ENCODE measurements at regions not wholly inside any gene's neighbourhood (a gene's known extent, or its start where the extent isn't known, plus 50 kb on each side); places are given as distances from the start of the nearest gene placed in this dataset.
"Not testable (repeated sequence)": the region's sequence is repeated elsewhere in the genome, so short reads cannot be mapped to it uniquely, and the experiment has no call there.

- no peak for DNase-seq
- Histone ChIP-seq H3K36me3 (ENCODE audit: control insufficient read depth, insufficient read depth, low read length) (no peaks in the 10 kb centered on the region), H3K27me3 (replicated peaks; ENCODE audit: control insufficient read depth, insufficient read depth, low read length, poor library complexity, severe bottlenecking) (no peaks in the 10 kb centered on the region), H3K4me3 (ENCODE audit: insufficient read depth, low read depth, low read length, poor library complexity, severe bottlenecking) (no peak overlapping the region), H3K4me1 (ENCODE audit: control insufficient read depth, insufficient read depth, low read length, poor library complexity, severe bottlenecking) (no peaks in the 10 kb centered on the region), H3K27ac (ENCODE audit: insufficient read depth, low read length, poor library complexity, severe bottlenecking) (no peak overlapping the region), H3K9me3 (ENCODE audit: control insufficient read depth, low read length) (no peaks in the 10 kb centered on the region)
Measured at GRCh38 chr22:44650806-44651205, 51.2 kb upstream of the PRR5 start.

- Histone ChIP-seq H3K9me3 (ENCODE audit: control insufficient read depth, low read length) (no peaks in the 10 kb centered on the region), H3K27ac (ENCODE audit: insufficient read depth, low read length, poor library complexity, severe bottlenecking) (no peak overlapping the region)
- DNase-seq = no peak
Measured at GRCh38 chr22:44648821-44649565, 53.0 kb upstream of the PRR5 start.

GRCh38 chr22:44648085-44648820, 53.8 kb upstream of the PRR5 start:
- no peak overlapping the region for H3K4me3 ChIP-seq (ENCODE audit: insufficient read depth, low read depth, low read length, poor library complexity, severe bottlenecking)

More at GRCh38 chr22:44648821-44649565, 53.0 kb upstream of the PRR5 start:
- H3K4me3 ChIP-seq (ENCODE audit: insufficient read depth, low read depth, low read length, poor library complexity, severe bottlenecking) = no peak overlapping the region
- H3K4me1 ChIP-seq (ENCODE audit: control insufficient read depth, insufficient read depth, low read length, poor library complexity, severe bottlenecking) = no peaks in the 10 kb centered on the region
- no peaks in the 10 kb centered on the region for H3K27me3 ChIP-seq (replicated peaks; ENCODE audit: control insufficient read depth, insufficient read depth, low read length, poor library complexity, severe bottlenecking)
- H3K36me3 ChIP-seq (ENCODE audit: control insufficient read depth, insufficient read depth, low read length) = no peaks in the 10 kb centered on the region

GRCh38 chr22:44647141-44647540, 54.9 kb upstream of the PRR5 start:
- Histone ChIP-seq H3K4me1 (ENCODE audit: control insufficient read depth, insufficient read depth, low read length, poor library complexity, severe bottlenecking) (no peaks in the 10 kb centered on the region), H3K9me3 (ENCODE audit: control insufficient read depth, low read length) (no peaks in the 10 kb centered on the region), H3K4me3 (ENCODE audit: insufficient read depth, low read depth, low read length, poor library complexity, severe bottlenecking) (no peak overlapping the region), H3K36me3 (ENCODE audit: control insufficient read depth, insufficient read depth, low read length) (no peaks in the 10 kb centered on the region), H3K27ac (ENCODE audit: insufficient read depth, low read length, poor library complexity, severe bottlenecking) (no peak overlapping the region), H3K27me3 (replicated peaks; ENCODE audit: control insufficient read depth, insufficient read depth, low read length, poor library complexity, severe bottlenecking) (no peaks in the 10 kb centered on the region)
- no peak for DNase-seq

More at GRCh38 chr22:44648085-44648820, 53.8 kb upstream of the PRR5 start:
- Histone ChIP-seq H3K36me3 (ENCODE audit: control insufficient read depth, insufficient read depth, low read length) (no peaks in the 10 kb centered on the region), H3K9me3 (ENCODE audit: control insufficient read depth, low read length) (no peaks in the 10 kb centered on the region), H3K27ac (ENCODE audit: insufficient read depth, low read length, poor library complexity, severe bottlenecking) (no peak overlapping the region), H3K4me1 (ENCODE audit: control insufficient read depth, insufficient read depth, low read length, poor library complexity, severe bottlenecking) (no peaks in the 10 kb centered on the region), H3K27me3 (replicated peaks; ENCODE audit: control insufficient read depth, insufficient read depth, low read length, poor library complexity, severe bottlenecking) (no peaks in the 10 kb centered on the region)
- no peak for DNase-seq

GRCh38 chr22:44646668-44647067, 55.3 kb upstream of the PRR5 start:
- H3K27me3 ChIP-seq (replicated peaks; ENCODE audit: control insufficient read depth, insufficient read depth, low read length, poor library complexity, severe bottlenecking) = no peaks in the 10 kb centered on the region
- no peak overlapping the region for H3K4me3 ChIP-seq (ENCODE audit: insufficient read depth, low read depth, low read length, poor library complexity, severe bottlenecking)
- H3K4me1 ChIP-seq (ENCODE audit: control insufficient read depth, insufficient read depth, low read length, poor library complexity, severe bottlenecking) = no peaks in the 10 kb centered on the region

GRCh38 chr22:44646141-44646540, 55.9 kb upstream of the PRR5 start:
- Histone ChIP-seq H3K27ac (ENCODE audit: insufficient read depth, low read length, poor library complexity, severe bottlenecking) (no peak overlapping the region), H3K36me3 (ENCODE audit: control insufficient read depth, insufficient read depth, low read length) (no peaks in the 10 kb centered on the region), H3K27me3 (replicated peaks; ENCODE audit: control insufficient read depth, insufficient read depth, low read length, poor library complexity, severe bottlenecking) (no peaks in the 10 kb centered on the region), H3K4me3 (ENCODE audit: insufficient read depth, low read depth, low read length, poor library complexity, severe bottlenecking) (no peak overlapping the region), H3K9me3 (ENCODE audit: control insufficient read depth, low read length) (no peaks in the 10 kb centered on the region), H3K4me1 (ENCODE audit: control insufficient read depth, insufficient read depth, low read length, poor library complexity, severe bottlenecking) (no peaks in the 10 kb centered on the region)
- no peak for DNase-seq

More at GRCh38 chr22:44646668-44647067, 55.3 kb upstream of the PRR5 start:
- Histone ChIP-seq H3K36me3 (ENCODE audit: control insufficient read depth, insufficient read depth, low read length) (no peaks in the 10 kb centered on the region), H3K27ac (ENCODE audit: insufficient read depth, low read length, poor library complexity, severe bottlenecking) (no peak overlapping the region), H3K9me3 (ENCODE audit: control insufficient read depth, low read length) (no peaks in the 10 kb centered on the region)
- no peak for DNase-seq

GRCh38 chr22:44645531-44645930, 56.5 kb upstream of the PRR5 start:
- Histone ChIP-seq H3K9me3 (ENCODE audit: control insufficient read depth, low read length) (no peaks in the 10 kb centered on the region), H3K27me3 (replicated peaks; ENCODE audit: control insufficient read depth, insufficient read depth, low read length, poor library complexity, severe bottlenecking) (no peaks in the 10 kb centered on the region), H3K4me3 (ENCODE audit: insufficient read depth, low read depth, low read length, poor library complexity, severe bottlenecking) (no peak overlapping the region), H3K36me3 (ENCODE audit: control insufficient read depth, insufficient read depth, low read length) (no peaks in the 10 kb centered on the region), H3K27ac (ENCODE audit: insufficient read depth, low read length, poor library complexity, severe bottlenecking) (no peak overlapping the region), H3K4me1 (ENCODE audit: control insufficient read depth, insufficient read depth, low read length, poor library complexity, severe bottlenecking) (no peaks in the 10 kb centered on the region)
- no peak for DNase-seq

GRCh38 chr22:44645083-44645482, 56.9 kb upstream of the PRR5 start:
- Histone ChIP-seq H3K27me3 (replicated peaks; ENCODE audit: control insufficient read depth, insufficient read depth, low read length, poor library complexity, severe bottlenecking) (no peaks in the 10 kb centered on the region), H3K4me1 (ENCODE audit: control insufficient read depth, insufficient read depth, low read length, poor library complexity, severe bottlenecking) (no peaks in the 10 kb centered on the region), H3K36me3 (ENCODE audit: control insufficient read depth, insufficient read depth, low read length) (no peaks in the 10 kb centered on the region), H3K4me3 (ENCODE audit: insufficient read depth, low read depth, low read length, poor library complexity, severe bottlenecking) (no peak overlapping the region), H3K9me3 (ENCODE audit: control insufficient read depth, low read length) (no peaks in the 10 kb centered on the region), H3K27ac (ENCODE audit: insufficient read depth, low read length, poor library complexity, severe bottlenecking) (no peak overlapping the region)
- no peak for DNase-seq

- not testable (repeated sequence) for H3K4me1 ChIP-seq (ENCODE audit: control insufficient read depth, insufficient read depth, low read length, poor library complexity, severe bottlenecking); DNase-seq; H3K27ac ChIP-seq (ENCODE audit: insufficient read depth, low read length, poor library complexity, severe bottlenecking); H3K4me3 ChIP-seq (ENCODE audit: insufficient read depth, low read depth, low read length, poor library complexity, severe bottlenecking); H3K36me3 ChIP-seq (ENCODE audit: control insufficient read depth, insufficient read depth, low read length); H3K9me3 ChIP-seq (ENCODE audit: control insufficient read depth, low read length); H3K27me3 ChIP-seq (replicated peaks; ENCODE audit: control insufficient read depth, insufficient read depth, low read length, poor library complexity, severe bottlenecking)
Measured at GRCh38 chr22:44643526-44644101, 58.4 kb upstream of the PRR5 start.

- no peak overlapping the region for H3K27ac ChIP-seq (ENCODE audit: insufficient read depth, low read length, poor library complexity, severe bottlenecking)
- no peak for DNase-seq
- no peaks in the 10 kb centered on the region for H3K4me1 ChIP-seq (ENCODE audit: control insufficient read depth, insufficient read depth, low read length, poor library complexity, severe bottlenecking)
- H3K4me3 ChIP-seq (ENCODE audit: insufficient read depth, low read depth, low read length, poor library complexity, severe bottlenecking) = no peak overlapping the region
- no peaks in the 10 kb centered on the region for H3K9me3 ChIP-seq (ENCODE audit: control insufficient read depth, low read length)
- no peaks in the 10 kb centered on the region for H3K27me3 ChIP-seq (replicated peaks; ENCODE audit: control insufficient read depth, insufficient read depth, low read length, poor library complexity, severe bottlenecking)
- H3K36me3 ChIP-seq (ENCODE audit: control insufficient read depth, insufficient read depth, low read length) = no peaks in the 10 kb centered on the region
Measured at GRCh38 chr22:44642096-44642644, 59.8 kb upstream of the PRR5 start.

All from effector memory CD4-positive, alpha-beta T cell (primary cell).